ENCODE measurements at regions not wholly inside any gene's neighbourhood (a gene's known extent, or its start where the extent isn't known, plus 50 kb on each side); places are given as distances from the start of the nearest gene placed in this dataset.
A peak's percentile ranks its signal among the peaks of the same experiment; 100 is the strongest.

GRCh38 chr13:26965952-26966700, 205.5 kb downstream of the USP12 start:
- DNase-seq = no peak

GRCh38 chr13:26964278-26965250, 204.0 kb upstream of the GPR12 start:
- DNase-seq = no peak

GRCh38 chr13:26962671-26963070, 202.1 kb upstream of the GPR12 start:
- DNase-seq = no peak

GRCh38 chr13:26961890-26962615, 201.5 kb upstream of the GPR12 start:
- no peak for DNase-seq

- DNase-seq = no peak
These were observed 196.6 kb upstream of the GPR12 start for GRCh38 chr13:26957182-26957581.

- no peak for DNase-seq
These were observed 196.0 kb upstream of the GPR12 start for GRCh38 chr13:26956522-26957142.

- no peak for DNase-seq
These were observed 194.4 kb upstream of the GPR12 start for GRCh38 chr13:26954976-26955375.

- DNase-seq = no peak
These were observed 192.7 kb upstream of the GPR12 start for GRCh38 chr13:26953291-26953690.

- DNase-seq = no peak
These were observed 192.1 kb upstream of the GPR12 start for GRCh38 chr13:26952551-26953143.

GRCh38 chr13:26951581-26952177, 191.1 kb upstream of the GPR12 start:
- DNase-seq = no peak

GRCh38 chr13:26950968-26951367, 190.4 kb upstream of the GPR12 start:
- DNase-seq = no peak

- DNase-seq = no peak
These were observed 190.0 kb upstream of the GPR12 start for GRCh38 chr13:26950546-26950945.

- no peak for DNase-seq
These were observed 189.3 kb upstream of the GPR12 start for GRCh38 chr13:26949701-26950502.

GRCh38 chr13:26948353-26948752, 187.8 kb upstream of the GPR12 start:
- DNase-seq = no peak

- DNase-seq = peak; percentile 30
These were observed 186.2 kb upstream of the GPR12 start for GRCh38 chr13:26946684-26947343.

- no peak for DNase-seq
These were observed 183.2 kb upstream of the GPR12 start for GRCh38 chr13:26943748-26944147.

GRCh38 chr13:26942184-26942583, 181.6 kb upstream of the GPR12 start:
- DNase-seq = no peak

GRCh38 chr13:26941345-26942174, 181.0 kb upstream of the GPR12 start:
- DNase-seq = no peak

- DNase-seq = no peak
These were observed 173.5 kb upstream of the GPR12 start for GRCh38 chr13:26934096-26934495.

- DNase-seq = no peak
These were observed 171.9 kb upstream of the GPR12 start for GRCh38 chr13:26932465-26932864.
